GM21619 (cell line): ENCODE measurements at regions not wholly inside any gene's neighbourhood (a gene's known extent, or its start where the extent isn't known, plus 50 kb on each side); places are given as distances from the start of the nearest gene placed in this dataset.

Experiments used
- ATAC-seq: cut with Tn5 transposase; IDR thresholded peaks from one replicate; pipeline ENCODE4 v1.9.1; 2021; ENCODE audit not compliant: unreplicated experiment

- no peak for ATAC-seq
These were observed 276.5 kb upstream of the MTNR1B start for GRCh38 chr11:92692826-92693546.

- ATAC-seq = no peak
These were observed 273.4 kb upstream of the MTNR1B start for GRCh38 chr11:92696076-92696475.

GRCh38 chr11:92697461-92698312, 271.8 kb upstream of the MTNR1B start:
- ATAC-seq = no peak

GRCh38 chr11:92698742-92699141, 270.7 kb upstream of the MTNR1B start:
- no peak for ATAC-seq

GRCh38 chr11:92702037-92702804, 267.2 kb upstream of the MTNR1B start:
- no peak for ATAC-seq

GRCh38 chr11:92702805-92703448, 266.5 kb upstream of the MTNR1B start:
- ATAC-seq = no peak

GRCh38 chr11:92703449-92703830, 266.0 kb upstream of the MTNR1B start:
- ATAC-seq = no peak

GRCh38 chr11:92707173-92707619, 262.3 kb upstream of the MTNR1B start:
- ATAC-seq = no peak

- no peak for ATAC-seq
These were observed 261.8 kb upstream of the MTNR1B start for GRCh38 chr11:92707665-92708064.

- no peak for ATAC-seq
These were observed 260.1 kb upstream of the MTNR1B start for GRCh38 chr11:92709329-92709728.

- ATAC-seq = no peak
These were observed 257.5 kb upstream of the MTNR1B start for GRCh38 chr11:92711926-92712325.

- no peak for ATAC-seq
These were observed 255.3 kb upstream of the MTNR1B start for GRCh38 chr11:92714111-92714510.

- ATAC-seq = no peak
These were observed 252.2 kb upstream of the MTNR1B start for GRCh38 chr11:92717240-92717639.

- no peak for ATAC-seq
These were observed 249.1 kb upstream of the MTNR1B start for GRCh38 chr11:92720385-92720784.

- ATAC-seq = no peak
These were observed 244.1 kb upstream of the MTNR1B start for GRCh38 chr11:92725352-92725751.

GRCh38 chr11:92727123-92727522, 242.3 kb upstream of the MTNR1B start:
- no peak for ATAC-seq

- ATAC-seq = no peak
These were observed 241.7 kb upstream of the MTNR1B start for GRCh38 chr11:92727769-92728168.

- no peak for ATAC-seq
These were observed 240.8 kb upstream of the MTNR1B start for GRCh38 chr11:92728628-92729027.

GRCh38 chr11:92735039-92735438, 234.4 kb upstream of the MTNR1B start:
- ATAC-seq = no peak

GRCh38 chr11:92738276-92738675, 231.2 kb upstream of the MTNR1B start:
- ATAC-seq = no peak

- no peak for ATAC-seq
These were observed 230.4 kb upstream of the MTNR1B start for GRCh38 chr11:92739041-92739440.
